HG03064 (cell line): ENCODE measurements at regions not wholly inside any gene's neighbourhood (a gene's known extent, or its start where the extent isn't known, plus 50 kb on each side); places are given as distances from the start of the nearest gene placed in this dataset.

Experiments used
- ATAC-seq: cut with Tn5 transposase; IDR thresholded peaks from one replicate; pipeline ENCODE4 v1.9.1; 2021; ENCODE audit warnings: low read depth; ENCODE audit not compliant: unreplicated experiment

- ATAC-seq = no peak
These were observed 193.7 kb upstream of the BTG1 start for GRCh38 chr12:92339198-92339821.

- ATAC-seq = no peak
These were observed 193.0 kb upstream of the BTG1 start for GRCh38 chr12:92338671-92339070.

GRCh38 chr12:92338102-92338501 lies 192.5 kb upstream of the BTG1 start:
- no peak for ATAC-seq

- no peak for ATAC-seq
These were observed 191.5 kb upstream of the BTG1 start for GRCh38 chr12:92337128-92337527.

- no peak for ATAC-seq
These were observed 191.0 kb upstream of the BTG1 start for GRCh38 chr12:92336641-92337040.

- no peak for ATAC-seq
These were observed 190.2 kb upstream of the BTG1 start for GRCh38 chr12:92335831-92336230.

- ATAC-seq = no peak
These were observed 188.9 kb upstream of the BTG1 start for GRCh38 chr12:92334552-92334951.

- ATAC-seq = no peak
These were observed 186.9 kb upstream of the BTG1 start for GRCh38 chr12:92332552-92332951.

- no peak for ATAC-seq
These were observed 185.7 kb upstream of the BTG1 start for GRCh38 chr12:92331383-92331782.

GRCh38 chr12:92330654-92331053 lies 185.0 kb upstream of the BTG1 start:
- no peak for ATAC-seq

- ATAC-seq = no peak
These were observed 181.2 kb upstream of the BTG1 start for GRCh38 chr12:92326877-92327276.

GRCh38 chr12:92324849-92325500 lies 179.3 kb upstream of the BTG1 start:
- no peak for ATAC-seq

GRCh38 chr12:92312463-92312964 lies 166.9 kb upstream of the BTG1 start:
- ATAC-seq = no peak

GRCh38 chr12:92304371-92305055 lies 158.9 kb upstream of the BTG1 start:
- ATAC-seq = no peak

- no peak for ATAC-seq
These were observed 156.6 kb upstream of the BTG1 start for GRCh38 chr12:92302041-92302829.

GRCh38 chr12:92301356-92301755 lies 155.7 kb upstream of the BTG1 start:
- ATAC-seq = no peak

GRCh38 chr12:92300777-92301176 lies 155.1 kb upstream of the BTG1 start:
- ATAC-seq = no peak

- ATAC-seq = no peak
These were observed 154.1 kb upstream of the BTG1 start for GRCh38 chr12:92299744-92300143.

GRCh38 chr12:92299344-92299743 lies 153.7 kb upstream of the BTG1 start:
- no peak for ATAC-seq

GRCh38 chr12:92297932-92298696 lies 152.5 kb upstream of the BTG1 start:
- ATAC-seq = no peak
